Astrocyte (in vitro differentiated cells and primary cell): ENCODE measurements at regions not wholly inside any gene's neighbourhood (a gene's known extent, or its start where the extent isn't known, plus 50 kb on each side); places are given as distances from the start of the nearest gene placed in this dataset.

ENCODE experiments used
- CTCF ChIP-seq: IDR thresholded peaks from 2 replicates; pipeline ENCODE4 v1.5.1; 2011; ENCODE audit warnings: low read depth, mild to moderate bottlenecking, inconsistent platforms, low read length, moderate library complexity; ENCODE audit not compliant: insufficient read depth
- EZH2 ChIP-seq: IDR thresholded peaks from 2 replicates; pipeline ENCODE4 v1.6.1; 2012; ENCODE audit warnings: mild to moderate bottlenecking, low read length, inconsistent platforms; ENCODE audit not compliant: insufficient read depth

GRCh38 chr3:189577050-189577951 lies 53.9 kb upstream of the TP63 start:
- TF ChIP-seq CTCF (no peak), EZH2 (no peak)
